ENCODE measurements at regions not wholly inside any gene's neighbourhood (a gene's known extent, or its start where the extent isn't known, plus 50 kb on each side); places are given as distances from the start of the nearest gene placed in this dataset.

GRCh38 chr6:67887747-67888545, 747.1 kb upstream of the ADGRB3 start:
- TF ChIP-seq, protein P1, sequence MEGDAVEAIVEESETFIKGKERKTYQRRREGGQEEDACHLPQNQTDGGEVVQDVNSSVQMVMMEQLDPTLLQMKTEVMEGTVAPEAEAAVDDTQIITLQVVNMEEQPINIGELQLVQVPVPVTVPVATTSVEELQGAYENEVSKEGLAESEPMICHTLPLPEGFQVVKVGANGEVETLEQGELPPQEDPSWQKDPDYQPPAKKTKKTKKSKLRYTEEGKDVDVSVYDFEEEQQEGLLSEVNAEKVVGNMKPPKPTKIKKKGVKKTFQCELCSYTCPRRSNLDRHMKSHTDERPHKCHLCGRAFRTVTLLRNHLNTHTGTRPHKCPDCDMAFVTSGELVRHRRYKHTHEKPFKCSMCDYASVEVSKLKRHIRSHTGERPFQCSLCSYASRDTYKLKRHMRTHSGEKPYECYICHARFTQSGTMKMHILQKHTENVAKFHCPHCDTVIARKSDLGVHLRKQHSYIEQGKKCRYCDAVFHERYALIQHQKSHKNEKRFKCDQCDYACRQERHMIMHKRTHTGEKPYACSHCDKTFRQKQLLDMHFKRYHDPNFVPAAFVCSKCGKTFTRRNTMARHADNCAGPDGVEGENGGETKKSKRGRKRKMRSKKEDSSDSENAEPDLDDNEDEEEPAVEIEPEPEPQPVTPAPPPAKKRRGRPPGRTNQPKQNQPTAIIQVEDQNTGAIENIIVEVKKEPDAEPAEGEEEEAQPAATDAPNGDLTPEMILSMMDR (IDR thresholded peaks at IDR 0.05; ENCODE audit: control insufficient read depth, insufficient read depth, low read depth, low read length, missing control alignments), result no peak
- H3K4me3 ChIP-seq (ENCODE audit: control insufficient read depth, low read depth, low read length), result no peak overlapping the region
- DNase-seq (ENCODE audit: low read depth), result no peak

GRCh38 chr6:67887419-67887746, 747.7 kb upstream of the ADGRB3 start:
- H3K4me3 ChIP-seq (ENCODE audit: control insufficient read depth, low read depth, low read length), result no peak overlapping the region
- TF ChIP-seq, protein P1 (IDR thresholded peaks at IDR 0.05; ENCODE audit: control insufficient read depth, insufficient read depth, low read depth, low read length, missing control alignments), result no peak
- no peak for DNase-seq (ENCODE audit: low read depth)

- TF ChIP-seq, protein P1 (IDR thresholded peaks at IDR 0.05; ENCODE audit: control insufficient read depth, insufficient read depth, low read depth, low read length, missing control alignments), result no peak
- no peak overlapping the region for H3K4me3 ChIP-seq (ENCODE audit: control insufficient read depth, low read depth, low read length)
- DNase-seq (ENCODE audit: low read depth), result no peak
Measured at GRCh38 chr6:67886840-67887292, 748.2 kb upstream of the ADGRB3 start.

DNA sequence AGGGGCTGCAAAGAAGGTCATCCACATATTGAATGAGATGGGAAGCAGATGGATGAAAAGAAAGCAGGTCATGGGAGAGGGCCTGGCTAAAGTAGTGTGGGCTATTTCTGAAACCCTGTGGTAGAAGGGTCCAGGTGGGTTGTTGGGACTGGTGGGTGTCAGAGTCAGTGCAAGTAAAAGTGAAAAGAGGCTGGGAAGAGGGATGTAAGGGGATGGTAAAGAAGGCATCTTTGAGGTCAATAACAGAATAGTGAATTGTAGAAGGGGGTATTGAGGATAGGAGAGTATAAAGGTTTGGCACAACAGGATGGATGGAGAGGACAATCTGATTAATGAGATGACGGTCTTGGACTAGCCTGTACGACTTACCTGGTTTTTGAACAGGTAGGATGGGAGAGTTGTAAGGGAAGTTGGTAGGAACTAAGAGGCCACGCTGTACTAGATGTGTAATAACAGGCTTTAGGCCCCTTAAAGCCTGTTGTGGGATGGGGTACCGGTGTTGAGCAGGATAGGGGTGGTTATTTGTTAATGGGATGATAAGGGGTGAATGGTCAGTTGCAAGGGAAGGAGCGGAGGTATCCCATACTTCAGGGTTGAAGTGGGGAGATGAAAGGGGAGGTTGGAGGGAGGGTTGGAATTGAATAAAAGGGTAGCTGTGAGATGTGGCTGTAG, 748.9 kb upstream of the ADGRB3 start:
- no peak overlapping the region for H3K4me3 ChIP-seq (ENCODE audit: control insufficient read depth, low read depth, low read length)
- no peak for DNase-seq (ENCODE audit: low read depth)

DNA sequence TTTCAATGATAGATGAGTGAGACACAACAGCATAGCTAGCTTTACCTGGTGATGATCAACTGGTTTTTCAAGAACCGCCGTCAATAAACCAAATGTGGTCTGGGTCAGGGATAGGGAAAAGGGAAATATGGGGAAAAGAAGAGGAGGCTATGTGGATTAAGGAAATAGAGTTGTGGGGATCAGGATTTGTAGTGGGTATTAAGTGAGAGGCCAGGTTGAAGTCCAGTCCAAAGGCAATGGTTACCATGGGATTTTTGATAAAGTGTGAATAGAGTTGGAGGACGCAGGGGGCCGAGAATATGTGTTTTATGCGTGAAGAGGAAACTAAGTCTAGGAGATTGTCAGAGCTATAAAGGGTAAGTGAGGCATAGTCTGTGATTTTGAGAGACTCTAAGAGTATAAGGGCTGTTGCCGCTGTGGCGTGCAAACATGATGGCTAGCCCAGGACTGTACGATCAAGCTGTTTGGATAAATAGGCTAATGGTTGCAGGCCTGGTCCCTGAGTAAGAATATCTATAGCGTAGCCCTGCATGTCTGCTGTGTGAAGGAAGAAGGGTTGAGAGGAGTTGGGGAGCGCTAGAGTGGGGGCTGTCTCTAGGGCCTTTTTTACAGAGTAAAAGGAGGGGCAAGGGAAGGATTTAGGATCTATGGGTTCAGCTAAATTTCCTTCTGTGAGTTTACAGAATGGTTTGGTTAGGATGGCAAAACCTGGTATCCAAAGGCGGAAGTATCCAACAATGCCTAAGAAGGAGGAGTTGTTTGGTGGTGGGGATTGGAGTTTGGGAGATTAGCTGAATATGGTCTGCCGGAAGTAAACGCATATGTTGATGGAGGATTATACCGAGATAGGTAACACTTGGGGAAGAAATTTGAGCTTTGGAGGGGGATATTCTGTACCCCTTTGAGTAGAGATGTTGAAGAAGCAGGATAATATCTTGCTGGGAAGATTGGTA, 749.7 kb upstream of the ADGRB3 start:
- DNase-seq (ENCODE audit: low read depth), result no peak
- H3K4me3 ChIP-seq (ENCODE audit: control insufficient read depth, low read depth, low read length), result no peak overlapping the region
- TF ChIP-seq, protein P1 (IDR thresholded peaks at IDR 0.05; ENCODE audit: control insufficient read depth, insufficient read depth, low read depth, low read length, missing control alignments), result no peak

More for the DNA sequence above, 748.9 kb upstream of the ADGRB3 start:
- TF ChIP-seq, protein P1 (IDR thresholded peaks at IDR 0.05; ENCODE audit: control insufficient read depth, insufficient read depth, low read depth, low read length, missing control alignments), result no peak

- H3K4me3 ChIP-seq (ENCODE audit: control insufficient read depth, low read depth, low read length), result no peak overlapping the region
- DNase-seq (ENCODE audit: low read depth), result no peak
- TF ChIP-seq, protein P1 (IDR thresholded peaks at IDR 0.05; ENCODE audit: control insufficient read depth, insufficient read depth, low read depth, low read length, missing control alignments), result no peak
Measured at GRCh38 chr6:67884442-67884841, 750.6 kb upstream of the ADGRB3 start.

Measured in AG09309 (cell line).